ENCODE measurements at regions not wholly inside any gene's neighbourhood (a gene's known extent, or its start where the extent isn't known, plus 50 kb on each side); places are given as distances from the start of the nearest gene placed in this dataset.

- no peak for DNase-seq
Observed at GRCh38 chr12:112559784-112560183, 141.0 kb downstream of the PTPN11 start.

- DNase-seq = no peak
Observed at GRCh38 chr12:112564160-112564784, 145.5 kb downstream of the PTPN11 start.

GRCh38 chr12:112568641-112569040 is 149.9 kb downstream of the PTPN11 start:
- no peak for DNase-seq

GRCh38 chr12:112570096-112570495 is 151.3 kb downstream of the PTPN11 start:
- DNase-seq = no peak

- DNase-seq = no peak
Observed at GRCh38 chr12:112573141-112573540, 154.4 kb downstream of the PTPN11 start.

- peak in 3 of 56 donors; percentile 1 to 49 (median 11) for DNase-seq
Observed at GRCh38 chr12:112574896-112575558, 156.3 kb downstream of the PTPN11 start.

- no peak for DNase-seq
Observed at GRCh38 chr12:112575559-112576067, 156.9 kb downstream of the PTPN11 start.

- no peak for DNase-seq
Observed at GRCh38 chr12:112577473-112578329, 159.0 kb downstream of the PTPN11 start.

- DNase-seq = no peak
Observed at GRCh38 chr12:112584266-112584722, 165.5 kb downstream of the PTPN11 start.

GRCh38 chr12:112586148-112586783 is 167.5 kb downstream of the PTPN11 start:
- no peak for DNase-seq

GRCh38 chr12:112589275-112589674 is 170.5 kb downstream of the PTPN11 start:
- no peak for DNase-seq

GRCh38 chr12:112590281-112590680 is 171.5 kb downstream of the PTPN11 start:
- no peak for DNase-seq

- no peak for DNase-seq
Observed at GRCh38 chr12:112591488-112591887, 172.7 kb downstream of the PTPN11 start.

GRCh38 chr12:112595410-112595809 is 176.7 kb downstream of the PTPN11 start:
- DNase-seq = no peak

GRCh38 chr12:112597986-112598385 is 179.2 kb downstream of the PTPN11 start:
- DNase-seq = no peak

- no peak for DNase-seq
Observed at GRCh38 chr12:112598626-112599025, 179.9 kb downstream of the PTPN11 start.

GRCh38 chr12:112599871-112600270 is 181.1 kb downstream of the PTPN11 start:
- peak in 12 of 56 donors; percentile 1 to 41 (median 16) for DNase-seq

GRCh38 chr12:112602150-112602549 is 183.4 kb downstream of the PTPN11 start:
- peak in 1 of 56 donors; percentile 3 for DNase-seq

GRCh38 chr12:112606611-112607365 is 184.8 kb upstream of the RPH3A start:
- DNase-seq = no peak

GRCh38 chr12:112607427-112607826 is 184.1 kb upstream of the RPH3A start:
- DNase-seq = no peak

- DNase-seq = peak in 10 of 56 donors; percentile 3 to 44 (median 12)
Observed at GRCh38 chr12:112611908-112612307, 179.6 kb upstream of the RPH3A start.

Data from nucleus accumbens (tissue), 56 donors.